ENCODE measurements at regions not wholly inside any gene's neighbourhood (a gene's known extent, or its start where the extent isn't known, plus 50 kb on each side); places are given as distances from the start of the nearest gene placed in this dataset.
"Not testable (repeated sequence)": the region's sequence is repeated elsewhere in the genome, so short reads cannot be mapped to it uniquely, and the experiment has no call there.

- no peak for DNase-seq
These were observed 251.4 kb upstream of the RGMA start for GRCh38 chr15:93340406-93340805.

GRCh38 chr15:93333796-93334195, 244.8 kb upstream of the RGMA start:
- peak; percentile 1 for DNase-seq

- not testable (repeated sequence) for DNase-seq
These were observed 244.1 kb upstream of the RGMA start for GRCh38 chr15:93333126-93333525.

- no peak for DNase-seq
These were observed 243.2 kb upstream of the RGMA start for GRCh38 chr15:93332168-93332553.

GRCh38 chr15:93331545-93332167, 242.6 kb upstream of the RGMA start:
- DNase-seq, result no peak

- no peak for DNase-seq
These were observed 242.0 kb upstream of the RGMA start for GRCh38 chr15:93330912-93331544.

GRCh38 chr15:93327364-93327763, 238.4 kb upstream of the RGMA start:
- DNase-seq, result no peak

- DNase-seq, result no peak
These were observed 235.4 kb upstream of the RGMA start for GRCh38 chr15:93324186-93324975.

- no peak for DNase-seq
These were observed 232.9 kb upstream of the RGMA start for GRCh38 chr15:93321881-93322282.

GRCh38 chr15:93319121-93319814, 230.3 kb upstream of the RGMA start:
- no peak for DNase-seq

- DNase-seq, result no peak
These were observed 228.8 kb upstream of the RGMA start for GRCh38 chr15:93317772-93318171.

GRCh38 chr15:93314245-93314644, 225.2 kb upstream of the RGMA start:
- no peak for DNase-seq

GRCh38 chr15:93312891-93313486, 224.0 kb upstream of the RGMA start:
- no peak for DNase-seq

GRCh38 chr15:93311620-93312019, 222.6 kb upstream of the RGMA start:
- DNase-seq, result no peak

- no peak for DNase-seq
These were observed 219.1 kb upstream of the RGMA start for GRCh38 chr15:93308026-93308690.

GRCh38 chr15:93307513-93307912, 218.5 kb upstream of the RGMA start:
- DNase-seq, result no peak

GRCh38 chr15:93305306-93305705, 216.3 kb upstream of the RGMA start:
- no peak for DNase-seq

GRCh38 chr15:93302080-93302765, 213.2 kb upstream of the RGMA start:
- no peak for DNase-seq

- no peak for DNase-seq
These were observed 211.8 kb upstream of the RGMA start for GRCh38 chr15:93300796-93301195.

GRCh38 chr15:93299675-93300074, 210.7 kb upstream of the RGMA start:
- DNase-seq, result no peak

- DNase-seq, result no peak
These were observed 209.9 kb upstream of the RGMA start for GRCh38 chr15:93298901-93299300.

Data from CD4-positive, alpha-beta T cell treated with Interleukin-10 for 1 hour (primary cell).